AG10803 (cell line): ENCODE measurements at regions not wholly inside any gene's neighbourhood (a gene's known extent, or its start where the extent isn't known, plus 50 kb on each side); places are given as distances from the start of the nearest gene placed in this dataset.

Source experiments
- DNase-seq: peaks from one replicate; pipeline ENCODE4 v3.0.0; 2010; ENCODE audit warnings: low read depth
- H3K4me3 ChIP-seq: 2 replicates; pipeline ENCODE4 v1.5.1; 2011; ENCODE audit warnings: mild to moderate bottlenecking, low read length, control low read depth
- TF ChIP-seq, protein P1 (sequence below): conservative IDR thresholded peaks from 2 replicates; pipeline ENCODE4 v1.5.1; 2011; ENCODE audit warnings: mild to moderate bottlenecking, low read length, control low read depth, inconsistent platforms

DNA sequence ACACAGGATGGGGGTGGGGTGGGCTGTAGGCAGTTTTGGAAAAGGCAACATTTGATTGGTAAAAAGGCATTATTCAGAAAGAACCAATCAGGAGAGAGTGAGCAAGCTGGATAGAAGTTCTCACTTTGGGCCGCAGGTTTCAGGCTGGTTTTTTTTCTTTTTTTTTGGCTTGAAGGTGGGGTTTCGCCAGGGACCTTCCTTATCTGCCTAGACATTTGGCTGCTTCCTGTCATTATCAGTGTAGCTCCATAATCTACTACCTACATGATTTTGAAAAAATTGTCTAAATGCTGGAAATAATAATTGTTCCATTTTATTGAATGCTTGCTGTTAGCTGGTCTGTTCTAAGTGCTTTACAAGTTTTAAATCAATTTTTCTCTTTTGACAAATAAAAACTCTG lies 649.0 kb downstream of the TMTC2 start:
- TF ChIP-seq, protein P1, sequence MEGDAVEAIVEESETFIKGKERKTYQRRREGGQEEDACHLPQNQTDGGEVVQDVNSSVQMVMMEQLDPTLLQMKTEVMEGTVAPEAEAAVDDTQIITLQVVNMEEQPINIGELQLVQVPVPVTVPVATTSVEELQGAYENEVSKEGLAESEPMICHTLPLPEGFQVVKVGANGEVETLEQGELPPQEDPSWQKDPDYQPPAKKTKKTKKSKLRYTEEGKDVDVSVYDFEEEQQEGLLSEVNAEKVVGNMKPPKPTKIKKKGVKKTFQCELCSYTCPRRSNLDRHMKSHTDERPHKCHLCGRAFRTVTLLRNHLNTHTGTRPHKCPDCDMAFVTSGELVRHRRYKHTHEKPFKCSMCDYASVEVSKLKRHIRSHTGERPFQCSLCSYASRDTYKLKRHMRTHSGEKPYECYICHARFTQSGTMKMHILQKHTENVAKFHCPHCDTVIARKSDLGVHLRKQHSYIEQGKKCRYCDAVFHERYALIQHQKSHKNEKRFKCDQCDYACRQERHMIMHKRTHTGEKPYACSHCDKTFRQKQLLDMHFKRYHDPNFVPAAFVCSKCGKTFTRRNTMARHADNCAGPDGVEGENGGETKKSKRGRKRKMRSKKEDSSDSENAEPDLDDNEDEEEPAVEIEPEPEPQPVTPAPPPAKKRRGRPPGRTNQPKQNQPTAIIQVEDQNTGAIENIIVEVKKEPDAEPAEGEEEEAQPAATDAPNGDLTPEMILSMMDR, result no peak
- no peak for DNase-seq

DNA sequence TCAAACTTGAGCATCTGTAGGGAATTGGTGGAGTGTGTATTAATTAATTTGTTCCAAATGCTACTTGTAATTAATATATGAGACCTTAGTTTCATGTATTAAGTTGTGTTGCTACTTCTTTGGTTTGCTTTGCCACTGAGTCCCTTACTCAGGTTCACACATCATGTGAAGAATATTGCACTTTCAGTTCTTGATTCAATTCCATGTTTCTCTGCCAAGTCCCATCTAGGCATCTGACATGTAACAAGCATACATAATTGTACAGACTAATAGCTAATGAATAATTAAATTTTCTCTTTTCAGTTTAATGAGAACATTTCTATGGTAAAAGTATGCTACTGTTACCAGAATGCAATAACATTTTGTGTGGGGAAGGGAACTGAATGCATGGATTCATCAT lies 640.0 kb downstream of the TMTC2 start:
- TF ChIP-seq, protein P1, result no peak
- H3K4me3 ChIP-seq, result no peak overlapping the region
- DNase-seq, result no peak

More for the DNA sequence above, 649.0 kb downstream of the TMTC2 start:
- no peak overlapping the region for H3K4me3 ChIP-seq

DNA sequence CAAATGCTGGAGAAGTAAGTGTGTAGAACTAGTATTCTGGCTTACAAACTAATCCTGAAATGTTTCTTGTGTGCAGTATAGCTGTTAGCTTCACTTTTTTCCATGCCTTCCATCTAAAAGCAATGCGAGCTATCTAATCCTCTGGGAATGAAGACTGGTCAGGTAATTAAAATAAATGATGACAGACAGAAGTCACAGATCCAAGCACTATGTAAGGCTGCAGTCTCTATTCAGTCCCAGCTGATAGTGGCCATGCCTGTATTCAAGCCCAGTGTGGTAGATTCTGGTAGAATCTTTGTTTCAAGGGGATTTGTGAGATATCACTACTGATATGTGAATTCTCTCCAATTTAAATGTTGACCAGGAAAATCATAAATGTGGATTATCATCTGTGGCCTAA lies 637.2 kb downstream of the TMTC2 start:
- TF ChIP-seq, protein P1, result no peak
- DNase-seq, result no peak
- H3K4me3 ChIP-seq, result no peak overlapping the region

DNA sequence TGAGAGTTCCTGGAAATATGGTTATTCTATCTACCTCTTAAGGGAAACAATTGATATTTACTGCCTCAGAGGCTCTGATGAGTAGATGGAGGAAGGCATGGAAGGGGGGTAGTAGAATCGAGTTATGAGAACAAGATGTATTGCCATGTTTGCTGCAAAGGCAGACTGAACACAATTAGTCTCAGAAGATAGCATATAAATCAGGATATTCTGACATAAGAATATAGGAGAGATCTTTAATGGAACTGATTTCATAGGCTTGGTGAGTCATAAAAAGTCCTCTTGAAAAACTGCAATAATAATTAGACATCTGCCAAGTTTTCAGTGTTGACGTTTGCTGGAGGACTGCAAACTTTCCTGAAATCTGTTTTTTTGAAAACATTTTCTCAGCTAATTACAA lies 636.1 kb downstream of the TMTC2 start:
- TF ChIP-seq, protein P1, result no peak
- no peak overlapping the region for H3K4me3 ChIP-seq
- no peak for DNase-seq

DNA sequence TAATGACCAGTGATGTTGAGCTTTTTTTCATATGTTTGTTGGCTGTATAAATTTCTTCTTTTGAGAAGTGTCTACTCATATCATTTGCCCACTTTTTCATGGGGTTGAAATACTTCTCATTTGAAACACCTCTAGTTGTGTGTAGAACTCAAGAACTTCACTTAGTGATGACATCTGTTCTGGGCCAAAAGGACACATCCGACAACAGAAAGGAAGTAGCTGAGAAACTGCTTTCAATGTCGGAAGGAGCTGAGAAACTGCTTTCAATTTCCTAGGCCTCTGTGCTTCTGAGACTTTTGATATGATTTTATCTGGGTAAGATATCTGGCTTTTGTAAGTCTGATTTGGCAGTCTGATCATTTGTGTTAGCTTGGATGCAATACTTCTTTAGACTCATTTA lies 635.3 kb downstream of the TMTC2 start:
- TF ChIP-seq, protein P1, result no peak
- H3K4me3 ChIP-seq, result no peak overlapping the region
- no peak for DNase-seq

DNA sequence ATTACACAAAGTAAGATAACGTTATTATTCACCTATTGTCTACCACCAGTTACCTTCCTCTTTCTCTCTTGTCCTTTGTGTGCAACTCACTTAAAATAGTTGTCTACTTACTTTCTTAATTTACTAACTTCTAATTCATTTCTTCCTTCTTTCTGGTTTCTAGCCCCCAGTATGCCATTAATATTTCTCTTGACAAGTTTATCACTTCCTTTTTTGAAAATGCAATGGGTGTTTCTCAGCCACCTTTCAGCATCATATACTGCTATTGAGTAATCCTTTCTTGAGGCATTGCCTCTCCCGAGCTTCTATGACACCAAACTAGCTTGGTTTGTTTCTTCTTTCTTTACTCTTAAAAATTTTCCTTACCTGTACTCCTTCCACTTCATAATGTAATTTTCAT lies 633.6 kb downstream of the TMTC2 start:
- no peak overlapping the region for H3K4me3 ChIP-seq
- TF ChIP-seq, protein P1, result no peak
- DNase-seq, result no peak

DNA sequence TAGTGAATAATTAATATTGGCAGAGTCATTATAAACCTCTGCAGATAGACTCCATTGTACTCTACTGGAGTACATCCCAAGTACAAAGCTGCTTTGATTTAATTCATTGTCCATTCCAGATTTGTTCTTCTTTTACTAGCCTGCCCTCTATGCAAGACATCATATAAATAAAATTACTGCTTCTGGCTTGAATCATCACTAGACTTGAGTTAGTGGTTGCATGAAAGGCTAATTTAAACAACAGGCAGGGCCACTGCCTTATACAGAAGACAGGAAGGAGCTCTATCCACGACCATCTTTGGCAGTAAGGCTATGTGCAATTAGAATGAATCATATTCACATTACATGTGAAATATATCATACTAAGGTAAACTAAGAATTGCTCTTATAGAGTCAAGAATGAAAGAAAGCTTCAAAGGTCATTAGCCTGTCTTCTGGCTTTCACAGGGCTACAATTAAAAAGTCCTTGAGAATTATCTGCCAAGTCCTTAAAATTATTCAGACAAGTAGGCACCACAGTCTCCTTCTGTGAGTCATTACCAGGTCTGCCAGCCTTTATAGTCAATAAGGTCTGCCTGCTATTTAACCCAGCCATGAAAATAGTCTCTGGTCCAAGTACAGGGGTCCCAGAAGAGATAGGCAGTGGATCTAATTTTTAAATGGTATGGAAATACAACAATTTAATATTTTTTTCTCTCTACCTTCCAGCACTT lies 631.8 kb downstream of the TMTC2 start:
- no peak overlapping the region for H3K4me3 ChIP-seq
- TF ChIP-seq, protein P1, result no peak
- DNase-seq, result no peak
